ENCODE measurements at regions not wholly inside any gene's neighbourhood (a gene's known extent, or its start where the extent isn't known, plus 50 kb on each side); places are given as distances from the start of the nearest gene placed in this dataset.

DNA sequence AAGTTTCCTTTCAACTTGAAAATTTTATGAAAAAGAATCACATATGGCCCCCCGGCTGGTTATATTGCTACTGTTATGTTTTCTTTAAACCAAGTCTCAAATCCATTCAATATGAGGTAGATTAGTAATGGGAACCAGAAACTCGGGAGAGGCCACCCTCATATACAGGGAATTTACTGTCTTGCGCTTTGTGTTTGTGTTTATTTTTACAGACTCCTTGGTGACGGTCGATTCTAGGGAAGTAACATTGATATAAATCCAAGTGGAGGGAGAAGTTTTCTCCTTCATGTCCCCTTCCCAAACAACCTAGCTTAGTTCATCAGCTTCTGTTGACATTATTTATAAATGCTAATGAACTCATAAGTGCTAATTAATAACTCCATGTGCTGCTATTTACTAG, 163.5 kb upstream of the LMO4 start:
- H3K4me3 ChIP-seq (ENCODE audit: low read length) = no peak overlapping the region
- peaks cover 17% of the 10 kb centered on the region for H3K27me3 Mint-ChIP-seq
- no peaks in the 10 kb centered on the region for H3K9me3 ChIP-seq (ENCODE audit: control insufficient read depth in 1 of 2, insufficient read depth in 1 of 2, low read length in 2 of 2)
- no peaks in the 10 kb centered on the region for H3K36me3 ChIP-seq (ENCODE audit: insufficient read depth, low read length)
- no peaks in the 10 kb centered on the region for H3K36me3 Mint-ChIP-seq (ENCODE audit: low read depth)
- CTCF ChIA-PET = no interaction called here
- no peak overlapping the region for H3K4me3 Mint-ChIP-seq
- no peak for ATAC-seq (ENCODE audit: poor library complexity)
- peaks cover 0 to 11% of the 10 kb centered on the region in 2 experiments for H3K27me3 ChIP-seq (ENCODE audit: control insufficient read depth in 1 of 2, insufficient read depth in 2 of 2, low read length in 2 of 2)
- no peaks in the 10 kb centered on the region for H3K9me3 Mint-ChIP-seq
- intact Hi-C loops (cut with DNase I, micrococcal nuclease) = no loop called here
- POLR2A ChIA-PET = no interaction called here
- H3K4me1 ChIP-seq (ENCODE audit: insufficient read depth, low read length) = no peaks in the 10 kb centered on the region
- TF ChIP-seq, protein P1, sequence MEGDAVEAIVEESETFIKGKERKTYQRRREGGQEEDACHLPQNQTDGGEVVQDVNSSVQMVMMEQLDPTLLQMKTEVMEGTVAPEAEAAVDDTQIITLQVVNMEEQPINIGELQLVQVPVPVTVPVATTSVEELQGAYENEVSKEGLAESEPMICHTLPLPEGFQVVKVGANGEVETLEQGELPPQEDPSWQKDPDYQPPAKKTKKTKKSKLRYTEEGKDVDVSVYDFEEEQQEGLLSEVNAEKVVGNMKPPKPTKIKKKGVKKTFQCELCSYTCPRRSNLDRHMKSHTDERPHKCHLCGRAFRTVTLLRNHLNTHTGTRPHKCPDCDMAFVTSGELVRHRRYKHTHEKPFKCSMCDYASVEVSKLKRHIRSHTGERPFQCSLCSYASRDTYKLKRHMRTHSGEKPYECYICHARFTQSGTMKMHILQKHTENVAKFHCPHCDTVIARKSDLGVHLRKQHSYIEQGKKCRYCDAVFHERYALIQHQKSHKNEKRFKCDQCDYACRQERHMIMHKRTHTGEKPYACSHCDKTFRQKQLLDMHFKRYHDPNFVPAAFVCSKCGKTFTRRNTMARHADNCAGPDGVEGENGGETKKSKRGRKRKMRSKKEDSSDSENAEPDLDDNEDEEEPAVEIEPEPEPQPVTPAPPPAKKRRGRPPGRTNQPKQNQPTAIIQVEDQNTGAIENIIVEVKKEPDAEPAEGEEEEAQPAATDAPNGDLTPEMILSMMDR (IDR thresholded peaks at IDR 0.05) = no peak
- no peak overlapping the region for H3K27ac Mint-ChIP-seq
- no peak overlapping the region for H3K27ac ChIP-seq (ENCODE audit: low read depth in 1 of 2, low read length in 2 of 2)
- no peaks in the 10 kb centered on the region for H3K4me1 Mint-ChIP-seq (ENCODE audit: low read depth)
- no peak for DNase-seq

DNA sequence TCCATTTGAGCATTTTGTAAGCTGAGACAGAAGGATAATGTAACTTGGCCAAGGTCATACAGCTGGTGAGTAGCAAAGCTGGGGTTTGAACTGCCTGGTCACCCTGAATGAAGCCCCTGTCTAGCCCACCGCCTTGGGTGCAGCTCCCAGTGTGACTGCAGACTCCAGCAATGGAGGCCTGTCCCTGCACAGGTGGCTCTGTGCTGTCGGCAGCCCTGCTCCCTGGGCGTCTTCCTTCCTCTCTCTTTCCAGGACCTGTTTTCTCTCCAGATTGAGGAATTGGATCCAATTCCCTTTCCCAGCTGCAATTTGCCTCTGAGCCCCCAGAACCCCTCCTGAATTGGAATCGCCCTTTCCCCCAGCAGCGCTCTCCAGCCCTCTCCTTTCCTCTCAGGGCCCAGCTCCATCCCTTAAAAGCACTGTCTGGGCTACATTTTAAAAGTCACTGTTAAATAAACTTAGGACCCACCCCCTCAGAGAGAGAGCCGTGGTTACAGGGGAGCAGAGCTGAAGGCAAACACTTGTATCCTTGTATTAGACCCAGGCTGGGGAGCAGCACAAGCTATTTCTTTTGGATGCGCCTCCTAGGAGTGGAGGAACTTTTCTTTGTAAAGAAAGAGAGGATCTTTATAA, 161.4 kb upstream of the LMO4 start:
- Histone ChIP-seq H3K27ac (ENCODE audit: low read depth in 1 of 2, low read length in 2 of 2) (no peak overlapping the region), H3K4me1 (ENCODE audit: insufficient read depth, low read length) (no peaks in the 10 kb centered on the region), H3K4me3 (ENCODE audit: low read length) (no peak overlapping the region), H3K9me3 (ENCODE audit: control insufficient read depth in 1 of 2, insufficient read depth in 1 of 2, low read length in 2 of 2) (no peaks in the 10 kb centered on the region), H3K36me3 (ENCODE audit: insufficient read depth, low read length) (no peaks in the 10 kb centered on the region), H3K27me3 (ENCODE audit: control insufficient read depth in 1 of 2, insufficient read depth in 2 of 2, low read length in 2 of 2) (peaks cover 0 to 11% of the 10 kb centered on the region in 2 experiments)
- intact Hi-C loops (cut with DNase I, micrococcal nuclease) = no loop called here
- ChIA-PET POLR2A (no interaction called here), CTCF (no interaction called here)
- Mint-ChIP-seq H3K27ac (no peak overlapping the region), H3K9me3 (no peaks in the 10 kb centered on the region), H3K4me3 (no peak overlapping the region), H3K36me3 (ENCODE audit: low read depth) (no peaks in the 10 kb centered on the region), H3K4me1 (ENCODE audit: low read depth) (no peaks in the 10 kb centered on the region), H3K27me3 (peaks cover 23% of the 10 kb centered on the region)
- DNase-seq (no peak), ATAC-seq (ENCODE audit: poor library complexity) (no peak)
- TF ChIP-seq, protein P1 (IDR thresholded peaks at IDR 0.05) = no peak

DNA sequence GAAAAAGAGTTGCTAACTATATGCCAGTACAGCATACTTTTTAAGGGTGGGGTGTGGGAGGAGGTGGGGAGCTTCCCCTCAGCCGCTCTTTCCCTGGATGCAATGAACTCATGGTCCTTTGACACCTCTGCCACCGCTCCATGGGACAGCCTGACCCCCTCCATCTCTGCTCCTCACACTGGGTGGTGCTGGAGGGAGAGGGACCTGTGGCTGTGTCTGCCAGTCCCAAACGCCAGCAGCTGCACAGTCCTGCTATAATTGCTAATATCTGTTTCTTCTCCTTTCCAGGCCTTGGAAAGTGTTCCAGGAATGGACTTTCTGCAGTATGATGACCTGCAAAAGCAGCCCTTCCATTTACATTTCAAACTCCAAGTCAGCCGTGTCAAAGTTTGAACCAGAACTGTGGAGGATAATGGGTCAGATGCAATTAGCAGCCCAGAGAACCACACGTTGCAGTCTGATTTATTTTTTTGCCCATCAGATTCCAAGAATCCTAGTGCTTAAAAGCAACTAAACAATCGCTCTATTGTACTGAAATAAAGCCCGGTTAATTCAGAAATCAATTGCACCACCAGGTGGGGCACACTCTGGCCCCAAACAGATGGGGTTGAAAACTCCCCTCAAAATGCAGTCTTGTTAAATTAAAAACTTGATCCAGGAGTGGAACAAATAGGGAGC, 160.7 kb upstream of the LMO4 start:
- Mint-ChIP-seq H3K27ac (no peak overlapping the region), H3K4me3 (no peak overlapping the region), H3K36me3 (ENCODE audit: low read depth) (no peaks in the 10 kb centered on the region), H3K9me3 (no peaks in the 10 kb centered on the region), H3K4me1 (ENCODE audit: low read depth) (no peaks in the 10 kb centered on the region), H3K27me3 (peaks cover 28% of the 10 kb centered on the region)
- TF ChIP-seq, protein P1 (IDR thresholded peaks at IDR 0.05) = no peak
- peaks cover 0 to 11% of the 10 kb centered on the region in 2 experiments for H3K27me3 ChIP-seq (ENCODE audit: control insufficient read depth in 1 of 2, insufficient read depth in 2 of 2, low read length in 2 of 2)
- ChIA-PET POLR2A (no interaction called here), CTCF (no interaction called here)
- H3K27ac ChIP-seq (ENCODE audit: low read depth in 1 of 2, low read length in 2 of 2) = no peak overlapping the region
- ATAC-seq (ENCODE audit: poor library complexity) (no peak), DNase-seq (no peak)
- H3K4me3 ChIP-seq (ENCODE audit: low read length) = no peak overlapping the region
- no peaks in the 10 kb centered on the region for H3K9me3 ChIP-seq (ENCODE audit: control insufficient read depth in 1 of 2, insufficient read depth in 1 of 2, low read length in 2 of 2)
- no peaks in the 10 kb centered on the region for H3K4me1 ChIP-seq (ENCODE audit: insufficient read depth, low read length)
- H3K36me3 ChIP-seq (ENCODE audit: insufficient read depth, low read length) = no peaks in the 10 kb centered on the region
- intact Hi-C loops (cut with DNase I, micrococcal nuclease) = no loop called here

Measured in CD4-positive, alpha-beta T cell (primary cell).